ENCODE measurements at regions not wholly inside any gene's neighbourhood (a gene's known extent, or its start where the extent isn't known, plus 50 kb on each side); places are given as distances from the start of the nearest gene placed in this dataset.

GRCh38 chr4:29829067-29829466, 891.1 kb upstream of the PCDH7 start:
- H3K36me3 ChIP-seq (replicated peaks in 1 of 2; ENCODE audit: insufficient read depth in 1 of 2, low read depth in 2 of 2): no peaks in the 10 kb centered on the region
- no peak for DNase-seq
- no peaks in the 10 kb centered on the region for H3K4me1 ChIP-seq
- H3K4me3 ChIP-seq: no peak overlapping the region
- H3K27me3 ChIP-seq: no peaks in the 10 kb centered on the region
- WGBS, 2 donors: 57 to 68% methylated on average over 2 of the region's 2 CpGs
- ATAC-seq: no peak
- TF ChIP-seq CTCF (IDR thresholded peaks at IDR 0.05): no peak
- no peak for TF ChIP-seq POLR2A (IDR thresholded peaks at IDR 0.05)
- H3K9me3 ChIP-seq: no peaks in the 10 kb centered on the region
- no peak overlapping the region for H3K27ac ChIP-seq
- intact Hi-C loops (cut with DNase I): no loop called here

- H3K4me3 ChIP-seq: no peak overlapping the region
- ATAC-seq: no peak
- DNase-seq: no peak
- H3K27me3 ChIP-seq: no peaks in the 10 kb centered on the region
- TF ChIP-seq POLR2A (IDR thresholded peaks at IDR 0.05): no peak
- TF ChIP-seq CTCF (IDR thresholded peaks at IDR 0.05): no peak
- H3K36me3 ChIP-seq (replicated peaks in 1 of 2; ENCODE audit: insufficient read depth in 1 of 2, low read depth in 2 of 2): no peaks in the 10 kb centered on the region
- H3K9me3 ChIP-seq: no peaks in the 10 kb centered on the region
- no peaks in the 10 kb centered on the region for H3K4me1 ChIP-seq
- no peak overlapping the region for H3K27ac ChIP-seq
- intact Hi-C loops (cut with DNase I): no loop called here
Observed at GRCh38 chr4:29852537-29852936, 867.6 kb upstream of the PCDH7 start.

GRCh38 chr4:29853833-29854232, 866.3 kb upstream of the PCDH7 start:
- Histone ChIP-seq H3K9me3 (no peaks in the 10 kb centered on the region), H3K27me3 (no peaks in the 10 kb centered on the region), H3K4me1 (no peaks in the 10 kb centered on the region), H3K27ac (no peak overlapping the region), H3K36me3 (replicated peaks in 1 of 2; ENCODE audit: insufficient read depth in 1 of 2, low read depth in 2 of 2) (no peaks in the 10 kb centered on the region), H3K4me3 (no peak overlapping the region)
- no peak for ATAC-seq
- TF ChIP-seq POLR2A (IDR thresholded peaks at IDR 0.05) (no peak), CTCF (IDR thresholded peaks at IDR 0.05) (no peak)
- WGBS, 2 donors: 5 to 32% methylated on average over 2 of the region's 2 CpGs
- intact Hi-C loops (cut with DNase I): no loop called here
- DNase-seq: no peak

GRCh38 chr4:29861307-29861706, 858.9 kb upstream of the PCDH7 start:
- Histone ChIP-seq H3K9me3 (no peaks in the 10 kb centered on the region), H3K27ac (no peak overlapping the region), H3K4me3 (no peak overlapping the region), H3K4me1 (no peaks in the 10 kb centered on the region), H3K27me3 (no peaks in the 10 kb centered on the region), H3K36me3 (replicated peaks in 1 of 2; ENCODE audit: insufficient read depth in 1 of 2, low read depth in 2 of 2) (no peaks in the 10 kb centered on the region)
- ATAC-seq (no peak), DNase-seq (no peak)
- WGBS, 2 donors: 46 to 61% methylated on average over 1 of the region's 1 CpG
- intact Hi-C loops (cut with DNase I): no loop called here
- TF ChIP-seq CTCF (IDR thresholded peaks at IDR 0.05) (no peak), POLR2A (IDR thresholded peaks at IDR 0.05) (no peak)

- H3K27ac ChIP-seq: no peak overlapping the region
- H3K4me3 ChIP-seq: no peak overlapping the region
- DNase-seq (no peak), ATAC-seq (no peak)
- H3K27me3 ChIP-seq: no peaks in the 10 kb centered on the region
- no peaks in the 10 kb centered on the region for H3K4me1 ChIP-seq
- TF ChIP-seq CTCF (IDR thresholded peaks at IDR 0.05) (no peak), POLR2A (IDR thresholded peaks at IDR 0.05) (no peak)
- intact Hi-C loops (cut with DNase I): no loop called here
- no peaks in the 10 kb centered on the region for H3K9me3 ChIP-seq
- WGBS, 2 donors: 15 to 19% methylated on average over 1 of the region's 1 CpG
- no peaks in the 10 kb centered on the region for H3K36me3 ChIP-seq (replicated peaks in 1 of 2; ENCODE audit: insufficient read depth in 1 of 2, low read depth in 2 of 2)
Observed at GRCh38 chr4:29867412-29867811, 852.8 kb upstream of the PCDH7 start.

Data from body of pancreas (tissue), 4 donors.